Lower leg skin (tissue), 3 donors: ENCODE measurements at regions not wholly inside any gene's neighbourhood (a gene's known extent, or its start where the extent isn't known, plus 50 kb on each side); places are given as distances from the start of the nearest gene placed in this dataset.

Experiments
- POLR2A ChIP-seq, 2 donors: fragments of 450-650 bp; IDR thresholded peaks; one replicate each; pipeline ENCODE4 v1.6.1; 2016 to 2017; ENCODE audit warnings: antibody characterized with exemption in 2 of 2, mild to moderate bottlenecking in 1 of 2, moderate library complexity in 1 of 2
- TF ChIP-seq, protein P1 (sequence below), 3 donors: fragments of 450-650 bp; IDR thresholded peaks; one replicate each; pipeline ENCODE4 v1.5.1; 2016; ENCODE audit warnings: antibody characterized with exemption in 3 of 3, mild to moderate bottlenecking in 3 of 3, moderate library complexity in 2 of 3

GRCh38 chr2:176619504-176619903 is 350.3 kb downstream of the MTX2 start:
- TF ChIP-seq, protein P1, sequence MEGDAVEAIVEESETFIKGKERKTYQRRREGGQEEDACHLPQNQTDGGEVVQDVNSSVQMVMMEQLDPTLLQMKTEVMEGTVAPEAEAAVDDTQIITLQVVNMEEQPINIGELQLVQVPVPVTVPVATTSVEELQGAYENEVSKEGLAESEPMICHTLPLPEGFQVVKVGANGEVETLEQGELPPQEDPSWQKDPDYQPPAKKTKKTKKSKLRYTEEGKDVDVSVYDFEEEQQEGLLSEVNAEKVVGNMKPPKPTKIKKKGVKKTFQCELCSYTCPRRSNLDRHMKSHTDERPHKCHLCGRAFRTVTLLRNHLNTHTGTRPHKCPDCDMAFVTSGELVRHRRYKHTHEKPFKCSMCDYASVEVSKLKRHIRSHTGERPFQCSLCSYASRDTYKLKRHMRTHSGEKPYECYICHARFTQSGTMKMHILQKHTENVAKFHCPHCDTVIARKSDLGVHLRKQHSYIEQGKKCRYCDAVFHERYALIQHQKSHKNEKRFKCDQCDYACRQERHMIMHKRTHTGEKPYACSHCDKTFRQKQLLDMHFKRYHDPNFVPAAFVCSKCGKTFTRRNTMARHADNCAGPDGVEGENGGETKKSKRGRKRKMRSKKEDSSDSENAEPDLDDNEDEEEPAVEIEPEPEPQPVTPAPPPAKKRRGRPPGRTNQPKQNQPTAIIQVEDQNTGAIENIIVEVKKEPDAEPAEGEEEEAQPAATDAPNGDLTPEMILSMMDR (IDR thresholded peaks at IDR 0.05) = no peak
- TF ChIP-seq POLR2A (IDR thresholded peaks at IDR 0.05) = no peak
